Mammary epithelial cell (primary cell): ENCODE measurements at regions not wholly inside any gene's neighbourhood (a gene's known extent, or its start where the extent isn't known, plus 50 kb on each side); places are given as distances from the start of the nearest gene placed in this dataset.

Source experiments
- EZH2 ChIP-seq: IDR thresholded peaks from 2 replicates; pipeline ENCODE4 v1.6.1; 2012; ENCODE audit warnings: low read length, inconsistent platforms, borderline replicate concordance
- TF ChIP-seq, protein P1 (sequence below), 2 donors: IDR thresholded peaks in 1 of 2; conservative IDR thresholded peaks in 1 of 2; 2 replicates each; pipeline ENCODE4 v1.5.1; 2011 to 2012; ENCODE audit warnings: inconsistent platforms in 2 of 2, low read length in 2 of 2, mild to moderate bottlenecking in 2 of 2, control low read depth in 1 of 2, low read depth in 1 of 2; ENCODE audit not compliant: insufficient read depth in 1 of 2; ENCODE audit errors: extremely low read depth in 1 of 2

DNA sequence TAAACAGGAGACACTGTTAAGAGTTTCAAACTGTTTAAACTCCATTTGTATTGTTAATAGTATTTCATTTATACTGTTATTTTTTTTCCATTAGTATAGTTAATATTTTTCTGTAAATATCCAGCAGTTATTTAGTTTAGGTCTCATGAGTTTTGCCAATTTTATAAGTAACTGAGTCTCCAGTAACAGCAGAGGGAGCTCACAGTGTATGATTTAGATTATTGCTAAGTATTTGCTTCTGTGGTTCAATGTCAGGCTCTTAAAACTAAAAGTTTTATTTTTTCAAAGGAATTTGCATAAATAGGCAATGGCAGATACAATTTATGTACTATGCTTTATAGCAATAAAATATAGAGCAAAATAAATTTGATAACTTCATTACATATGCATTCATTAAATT lies 209.7 kb downstream of the ATXN7L3B start:
- no peak for TF ChIP-seq EZH2
- TF ChIP-seq, protein P1, sequence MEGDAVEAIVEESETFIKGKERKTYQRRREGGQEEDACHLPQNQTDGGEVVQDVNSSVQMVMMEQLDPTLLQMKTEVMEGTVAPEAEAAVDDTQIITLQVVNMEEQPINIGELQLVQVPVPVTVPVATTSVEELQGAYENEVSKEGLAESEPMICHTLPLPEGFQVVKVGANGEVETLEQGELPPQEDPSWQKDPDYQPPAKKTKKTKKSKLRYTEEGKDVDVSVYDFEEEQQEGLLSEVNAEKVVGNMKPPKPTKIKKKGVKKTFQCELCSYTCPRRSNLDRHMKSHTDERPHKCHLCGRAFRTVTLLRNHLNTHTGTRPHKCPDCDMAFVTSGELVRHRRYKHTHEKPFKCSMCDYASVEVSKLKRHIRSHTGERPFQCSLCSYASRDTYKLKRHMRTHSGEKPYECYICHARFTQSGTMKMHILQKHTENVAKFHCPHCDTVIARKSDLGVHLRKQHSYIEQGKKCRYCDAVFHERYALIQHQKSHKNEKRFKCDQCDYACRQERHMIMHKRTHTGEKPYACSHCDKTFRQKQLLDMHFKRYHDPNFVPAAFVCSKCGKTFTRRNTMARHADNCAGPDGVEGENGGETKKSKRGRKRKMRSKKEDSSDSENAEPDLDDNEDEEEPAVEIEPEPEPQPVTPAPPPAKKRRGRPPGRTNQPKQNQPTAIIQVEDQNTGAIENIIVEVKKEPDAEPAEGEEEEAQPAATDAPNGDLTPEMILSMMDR (conservative IDR thresholded peaks at IDR 0.05 in 1 of 2, IDR thresholded peaks at IDR 0.05 in 1 of 2; ENCODE audit: extremely low read depth in 1 of 2, insufficient read depth in 1 of 2, low read depth in 1 of 2, low read length in 2 of 2) = peak in 1 of 2 donors; percentile 27
